KOPT-K1 (cell line): ENCODE measurements at regions not wholly inside any gene's neighbourhood (a gene's known extent, or its start where the extent isn't known, plus 50 kb on each side); places are given as distances from the start of the nearest gene placed in this dataset.

Experiments used
- H3K27ac ChIP-seq: fragments of 200-600 bp; sonication (generic); 2 replicates; pipeline ENCODE4 v1.5.1; 2016; ENCODE audit warnings: antibody characterized with exemption, mild to moderate bottlenecking, low read depth, low read length; ENCODE audit not compliant: poor library complexity, severe bottlenecking
- H3K36me3 ChIP-seq: fragments of 200-600 bp; sonication (generic); 2 replicates; pipeline ENCODE4 v1.5.1; 2017; ENCODE audit warnings: antibody characterized with exemption, mild to moderate bottlenecking, low read length, moderate library complexity; ENCODE audit not compliant: insufficient read depth
- H3K9me3 ChIP-seq: fragments of 200-600 bp; sonication (generic); 2 replicates; pipeline ENCODE4 v1.5.1; 2017; ENCODE audit warnings: antibody characterized with exemption, low read length, mild to moderate bottlenecking; ENCODE audit not compliant: insufficient read depth, poor library complexity, severe bottlenecking

DNA sequence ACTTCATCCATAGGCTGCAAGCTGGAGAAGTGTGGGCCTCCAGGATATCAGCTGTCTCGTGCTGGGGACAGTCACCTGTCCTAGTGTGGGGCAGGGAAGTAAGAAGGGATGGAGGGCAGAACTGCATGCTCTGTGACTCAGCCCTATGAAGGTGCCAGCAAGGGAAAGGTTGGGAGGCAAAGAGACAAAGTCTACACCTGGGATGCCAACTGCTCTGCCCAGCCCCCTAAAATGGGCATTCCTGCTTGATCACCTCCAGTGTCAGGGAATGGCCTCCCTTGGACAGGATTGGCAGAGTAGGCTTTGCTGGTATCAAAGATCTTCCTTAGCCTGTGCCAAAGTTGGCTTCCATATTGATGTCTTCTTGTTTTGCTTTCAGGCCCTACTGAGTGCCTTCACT lies 335.0 kb downstream of the BCL11B start:
- Histone ChIP-seq H3K9me3 (no peaks in the 10 kb centered on the region), H3K36me3 (no peaks in the 10 kb centered on the region), H3K27ac (no peak overlapping the region)

DNA sequence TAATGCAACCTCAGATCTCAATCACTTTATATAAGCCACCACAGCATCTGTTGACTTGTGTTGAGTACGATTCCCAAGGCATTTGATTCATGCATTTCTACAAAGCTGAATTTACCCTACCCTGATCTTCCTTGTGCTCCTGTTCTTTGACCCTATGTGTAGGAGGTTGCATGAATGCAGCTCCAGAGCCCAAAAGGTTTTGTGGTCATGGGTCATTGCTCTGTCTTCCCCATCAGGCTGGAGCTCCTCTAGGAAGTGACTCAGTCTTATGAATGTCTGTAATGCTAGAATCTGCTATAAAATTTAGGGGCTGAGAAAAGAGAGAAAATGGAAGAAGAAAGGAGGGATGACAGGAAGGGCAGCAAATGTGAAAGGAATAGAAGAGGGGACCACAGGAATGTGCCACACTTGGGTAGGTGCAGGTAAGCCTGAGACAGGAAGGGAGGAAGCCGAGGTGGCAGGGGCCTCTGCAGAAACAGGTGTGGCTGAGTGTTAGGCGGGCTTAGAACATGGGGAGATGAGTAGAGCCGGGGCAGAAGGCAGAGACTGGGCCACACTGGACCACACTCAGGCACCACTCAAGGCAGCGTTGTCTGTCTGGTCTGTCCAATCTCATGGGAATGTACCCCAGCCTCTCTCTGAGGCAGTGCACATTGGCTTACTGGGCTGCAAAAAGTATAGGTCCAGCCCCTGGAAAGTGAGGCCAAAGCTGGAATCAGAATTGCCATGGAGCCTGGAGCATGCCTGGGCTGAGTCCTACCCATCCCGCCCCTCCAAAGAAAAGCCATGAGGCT lies 334.1 kb downstream of the BCL11B start:
- Histone ChIP-seq H3K36me3 (no peaks in the 10 kb centered on the region), H3K9me3 (no peaks in the 10 kb centered on the region), H3K27ac (no peak overlapping the region)

DNA sequence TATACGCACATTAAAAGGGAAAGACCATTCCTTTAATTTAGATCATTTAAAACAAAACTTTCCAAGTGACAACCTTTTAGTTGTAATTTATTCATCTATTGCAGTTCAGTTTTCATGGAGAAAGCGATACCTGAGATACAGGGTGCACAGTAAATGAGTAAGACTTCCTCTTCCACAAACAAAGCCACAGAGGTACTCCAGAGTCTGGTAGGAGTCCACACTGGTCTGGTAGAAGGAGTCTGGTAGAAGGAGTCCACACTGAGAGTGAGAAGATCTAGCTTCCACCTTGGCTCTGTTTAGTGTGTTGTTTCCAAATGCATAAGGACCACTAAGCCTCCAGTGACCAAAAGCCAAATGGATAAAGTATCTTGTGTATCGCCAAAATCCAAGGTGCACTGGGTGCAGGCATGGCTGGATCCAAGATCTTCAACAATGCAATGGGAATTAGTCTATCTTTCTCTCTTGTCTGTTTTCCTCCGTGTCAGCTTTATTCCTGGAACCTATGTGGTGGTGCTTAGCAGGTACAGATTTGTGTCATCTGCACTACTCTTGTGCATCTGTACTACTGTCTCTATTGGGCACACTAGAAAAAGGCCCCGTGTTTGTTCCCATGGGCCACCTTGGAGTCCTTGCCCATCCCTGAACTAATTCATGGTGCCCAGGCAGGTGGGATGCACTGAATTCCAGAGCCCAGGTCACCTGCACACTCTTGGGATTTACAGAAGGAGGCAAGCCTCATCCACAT lies 331.1 kb downstream of the BCL11B start:
- Histone ChIP-seq H3K27ac (no peak overlapping the region), H3K9me3 (no peaks in the 10 kb centered on the region)

DNA sequence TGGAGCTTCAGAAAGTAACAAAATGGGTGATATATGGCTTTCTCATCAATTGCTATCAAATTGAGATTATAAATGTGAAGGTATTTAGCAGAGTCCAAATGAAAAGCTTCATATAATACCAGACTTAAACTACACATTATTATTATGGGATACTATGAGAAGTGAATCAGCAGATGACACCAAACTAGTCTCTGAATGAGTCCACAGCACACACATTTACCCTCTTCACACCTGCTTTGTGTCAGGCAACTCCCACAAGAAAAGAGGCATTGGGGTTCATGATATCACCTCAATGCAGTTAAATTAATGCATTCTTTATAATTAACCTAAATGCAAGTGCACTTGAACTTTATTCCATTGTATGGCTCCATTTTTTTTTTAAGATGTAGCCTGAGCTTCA lies 330.5 kb downstream of the BCL11B start:
- H3K36me3 ChIP-seq = no peaks in the 10 kb centered on the region
- no peak overlapping the region for H3K27ac ChIP-seq
- H3K9me3 ChIP-seq = no peaks in the 10 kb centered on the region

More for the DNA sequence above, 331.1 kb downstream of the BCL11B start:
- no peaks in the 10 kb centered on the region for H3K36me3 ChIP-seq

DNA sequence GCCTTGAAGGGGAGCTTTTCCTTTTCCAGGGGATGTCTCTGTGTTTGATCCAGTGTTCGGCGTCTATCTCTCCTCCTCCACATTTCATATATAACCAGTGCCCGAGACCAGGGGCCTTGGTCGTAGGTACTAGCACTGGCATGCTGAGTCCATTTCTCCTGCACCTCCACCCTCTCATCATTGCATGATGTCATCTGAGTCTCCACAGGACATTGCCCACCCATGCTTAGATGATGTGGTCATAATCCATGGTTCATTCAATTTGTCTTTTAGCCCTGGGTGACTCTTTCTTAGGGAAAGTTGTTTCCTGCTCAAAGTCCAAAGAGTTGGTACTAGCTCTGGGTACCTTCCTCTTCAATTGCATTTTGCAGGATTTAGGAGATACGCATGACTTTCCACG lies 328.1 kb downstream of the BCL11B start:
- Histone ChIP-seq H3K9me3 (no peaks in the 10 kb centered on the region), H3K27ac (no peak overlapping the region), H3K36me3 (no peaks in the 10 kb centered on the region)

DNA sequence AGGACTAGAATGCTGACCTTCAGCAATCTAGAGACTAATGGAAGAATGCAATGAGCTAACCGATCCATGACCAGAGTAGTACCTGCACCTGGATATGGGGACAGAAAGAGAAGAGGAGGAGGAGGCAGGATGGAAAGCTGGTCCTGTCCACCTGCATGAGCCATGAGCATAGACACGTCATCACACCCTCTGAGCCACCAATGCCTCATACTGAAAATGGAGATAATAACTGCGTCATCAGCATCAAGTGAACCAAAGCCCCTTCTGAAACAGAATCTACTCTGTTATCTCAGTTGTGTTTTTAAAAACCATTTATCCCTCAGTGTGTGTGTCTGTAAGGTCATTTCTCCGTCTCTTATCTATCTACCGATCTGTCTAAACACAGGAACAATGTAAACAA lies 327.0 kb downstream of the BCL11B start:
- H3K36me3 ChIP-seq = no peaks in the 10 kb centered on the region

DNA sequence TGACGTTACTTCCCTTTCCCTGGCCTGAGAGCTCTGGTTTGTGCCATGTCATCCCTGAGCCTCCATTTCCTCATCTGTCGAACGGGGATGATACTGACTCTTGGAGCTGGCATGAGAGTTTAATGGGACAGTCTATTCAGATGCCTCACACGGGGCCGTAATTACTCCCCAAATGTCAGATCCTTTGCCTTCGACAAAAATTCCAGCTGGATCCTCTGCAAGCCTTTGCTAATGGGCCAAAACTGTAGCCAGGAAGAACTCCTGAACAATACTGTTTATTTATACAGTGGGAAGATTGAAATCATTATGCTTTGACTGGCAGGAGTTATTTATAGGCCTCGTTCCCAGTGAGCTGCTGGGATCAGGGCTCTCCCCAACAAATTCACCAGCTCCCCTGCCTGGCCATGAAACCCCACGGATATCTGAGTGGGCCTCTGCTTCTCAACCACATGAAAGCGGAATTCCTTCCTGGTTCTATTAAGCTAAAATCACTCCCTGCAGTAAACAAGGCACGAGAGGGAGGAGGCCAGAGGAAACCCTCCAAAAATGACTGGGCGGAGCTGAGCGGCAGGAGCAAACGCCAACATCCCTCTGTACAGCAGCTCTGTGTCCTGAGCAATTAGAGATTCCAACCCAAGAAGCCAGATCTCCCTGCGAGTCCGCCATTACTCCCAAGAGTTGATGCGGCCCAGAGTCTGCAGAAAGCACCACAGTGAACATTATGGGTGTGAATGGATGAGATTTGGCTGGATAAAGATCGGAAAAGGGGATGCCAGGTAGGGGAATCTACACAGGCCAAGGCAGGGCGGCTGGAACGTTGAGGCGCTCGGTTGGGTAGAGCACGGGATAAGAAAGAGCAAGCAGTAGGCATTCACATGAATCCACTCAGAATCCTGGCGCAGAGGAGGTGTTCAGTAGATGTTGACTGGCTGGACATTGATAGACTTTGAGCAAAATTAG lies 326.1 kb downstream of the BCL11B start:
- no peak overlapping the region for H3K27ac ChIP-seq
- no peaks in the 10 kb centered on the region for H3K9me3 ChIP-seq
- H3K36me3 ChIP-seq = no peaks in the 10 kb centered on the region

More for the DNA sequence above, 327.0 kb downstream of the BCL11B start:
- Histone ChIP-seq H3K9me3 (no peaks in the 10 kb centered on the region), H3K27ac (no peak overlapping the region)

DNA sequence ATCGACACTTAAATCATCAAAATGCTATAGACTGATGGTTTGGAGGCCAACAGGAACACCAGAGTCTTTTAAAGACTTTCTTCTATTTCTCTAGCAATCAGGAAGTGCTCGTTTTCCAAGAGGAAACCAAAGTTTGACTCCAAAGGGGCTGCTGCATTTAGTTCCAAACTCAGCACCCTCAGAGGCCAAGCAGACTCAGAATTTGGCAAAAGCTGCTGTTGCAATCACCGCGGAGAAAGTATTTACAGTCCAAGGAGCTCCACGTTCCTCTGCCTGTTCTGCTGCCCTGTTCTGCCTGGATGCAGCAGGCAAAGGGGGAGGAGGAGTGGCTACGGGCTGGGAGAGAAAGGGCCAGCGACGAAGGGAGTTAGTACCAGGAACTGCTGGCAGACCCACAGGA lies 325.1 kb downstream of the BCL11B start:
- Histone ChIP-seq H3K27ac (no peak overlapping the region), H3K9me3 (no peaks in the 10 kb centered on the region), H3K36me3 (no peaks in the 10 kb centered on the region)

DNA sequence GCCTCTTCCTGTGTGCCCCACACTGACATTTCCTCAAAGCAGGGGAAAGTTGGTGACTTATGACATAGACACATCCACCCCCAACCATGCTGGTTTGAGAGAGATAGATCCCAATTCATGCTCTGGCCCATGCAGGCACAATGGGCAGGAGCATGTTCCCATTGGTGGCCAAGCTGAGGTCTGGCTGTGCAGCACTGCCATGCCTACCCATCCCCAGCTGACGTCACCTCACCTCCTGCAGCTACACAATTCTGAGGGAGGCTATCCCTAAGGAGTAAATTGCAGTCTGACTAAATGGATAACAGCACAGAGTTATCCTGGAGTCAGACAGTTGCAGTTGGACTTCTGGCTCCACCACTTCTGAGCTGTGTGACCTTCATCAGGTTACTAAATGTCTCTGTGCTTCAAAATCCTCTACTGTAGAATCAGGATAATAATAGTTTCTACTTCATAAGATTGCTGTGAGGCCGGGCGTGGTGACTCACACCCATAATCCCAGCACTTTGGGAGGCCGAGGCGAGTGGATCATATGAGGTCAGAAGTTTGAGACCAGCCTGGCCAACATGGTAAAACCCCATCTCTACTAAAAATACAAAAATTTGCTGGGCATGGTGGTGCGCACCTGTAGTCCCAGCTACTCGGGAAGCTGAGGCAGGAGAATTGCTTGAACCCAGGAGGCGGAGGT lies 323.9 kb downstream of the BCL11B start:
- Histone ChIP-seq H3K9me3 (no peaks in the 10 kb centered on the region), H3K36me3 (no peaks in the 10 kb centered on the region), H3K27ac (no peak overlapping the region)

DNA sequence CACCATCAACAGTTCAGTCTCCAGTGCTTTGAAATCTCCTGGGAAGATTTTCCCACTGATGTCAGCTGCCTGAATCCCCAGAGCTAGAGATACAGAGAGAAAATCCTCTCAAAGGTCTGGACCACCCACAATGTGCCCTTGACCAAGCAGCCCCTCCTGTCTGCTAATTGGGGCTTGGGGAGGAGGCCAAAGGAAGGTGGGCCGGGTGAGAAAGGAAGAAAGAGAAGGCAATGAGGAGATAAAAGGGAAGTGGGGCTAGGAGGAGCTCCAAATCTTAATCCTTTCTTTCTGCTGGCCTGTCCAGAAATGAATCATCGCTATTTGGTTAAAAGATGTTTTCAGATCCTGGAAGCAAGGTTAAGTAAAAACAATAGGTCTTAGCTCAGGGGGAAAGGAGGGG lies 322.9 kb downstream of the BCL11B start:
- Histone ChIP-seq H3K27ac (no peak overlapping the region), H3K9me3 (no peaks in the 10 kb centered on the region), H3K36me3 (no peaks in the 10 kb centered on the region)

DNA sequence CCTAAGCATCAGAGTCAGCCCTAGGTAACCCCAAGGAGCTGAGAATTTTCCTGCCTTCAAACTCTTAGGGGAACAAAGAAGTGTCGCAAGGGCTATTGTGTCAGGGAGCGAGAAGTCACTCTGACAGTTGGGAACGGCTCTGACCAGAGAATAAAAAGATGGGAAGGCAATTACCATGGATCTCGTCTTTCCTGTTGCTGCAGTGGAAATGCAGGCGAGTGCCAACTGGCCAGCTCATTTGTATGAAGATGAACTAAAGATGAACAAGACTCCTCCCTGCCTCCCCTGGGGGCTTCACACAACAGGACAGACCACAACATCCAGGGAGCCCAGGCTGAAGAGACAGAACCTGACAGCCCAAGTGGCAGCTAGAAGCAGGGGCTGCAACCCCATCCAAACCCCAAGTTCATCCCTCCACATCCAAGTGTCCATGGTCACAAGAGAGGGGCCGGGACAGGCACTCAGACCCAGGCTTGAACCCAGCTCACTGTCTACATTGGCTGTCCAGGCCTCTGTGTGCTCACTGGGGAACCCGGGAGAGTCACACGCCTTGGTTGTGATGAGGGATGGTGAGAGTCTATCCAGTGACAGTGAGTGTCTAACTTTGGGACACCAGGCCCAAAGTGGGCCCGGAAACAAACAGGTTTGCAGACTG lies 322.4 kb downstream of the BCL11B start:
- Histone ChIP-seq H3K27ac (no peak overlapping the region), H3K9me3 (no peaks in the 10 kb centered on the region), H3K36me3 (no peaks in the 10 kb centered on the region)

DNA sequence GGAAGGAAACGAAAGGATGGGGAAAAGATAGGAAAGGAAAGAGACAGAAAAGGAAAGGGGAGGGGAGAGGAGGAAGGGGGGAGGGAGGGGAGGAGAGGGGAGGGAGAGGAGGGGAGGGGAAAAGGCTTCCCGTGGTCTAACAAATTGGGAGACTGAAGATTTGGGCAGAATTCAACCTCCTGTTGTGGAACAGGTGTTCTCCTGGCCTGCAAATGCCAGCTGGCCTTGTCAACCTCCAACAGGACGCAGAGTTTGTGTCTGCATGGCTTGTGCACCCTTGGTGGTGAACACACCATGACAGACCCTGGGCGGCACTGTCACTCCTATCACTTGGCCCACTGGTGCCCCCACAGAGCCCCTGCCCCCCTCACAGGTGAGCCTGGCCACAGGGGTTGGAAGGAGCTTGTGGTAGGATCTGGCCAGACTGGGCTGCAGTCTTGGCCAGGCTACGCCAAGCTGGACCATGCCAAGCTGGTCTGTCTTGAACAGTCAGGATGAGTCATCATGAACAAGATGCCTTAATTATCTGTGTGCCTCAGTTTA lies 321.6 kb downstream of the BCL11B start:
- Histone ChIP-seq H3K36me3 (no peaks in the 10 kb centered on the region), H3K9me3 (no peaks in the 10 kb centered on the region), H3K27ac (no peak overlapping the region)

DNA sequence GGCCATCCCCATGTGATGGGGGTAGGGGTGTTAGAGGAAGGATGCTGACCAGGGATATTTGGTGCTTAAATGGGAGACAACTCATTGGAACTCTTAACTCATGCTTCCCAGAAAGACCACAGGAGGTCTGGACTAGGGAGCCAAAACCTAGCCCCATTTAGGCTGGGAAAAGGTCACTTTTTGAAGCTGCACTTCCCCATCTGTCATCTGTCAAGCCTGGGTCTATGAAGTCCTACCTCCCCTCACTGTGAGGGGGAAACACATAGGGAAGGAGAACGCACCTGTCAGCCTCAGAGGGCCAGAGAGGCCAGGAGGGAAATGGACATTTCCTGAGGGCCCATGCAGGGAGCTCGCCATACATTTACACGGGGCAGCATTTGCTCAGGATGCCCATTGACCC lies 321.0 kb downstream of the BCL11B start:
- Histone ChIP-seq H3K36me3 (no peaks in the 10 kb centered on the region), H3K9me3 (no peaks in the 10 kb centered on the region), H3K27ac (no peak overlapping the region)
